Parathyroid adenoma (tissue), 2 donors: ENCODE measurements at regions not wholly inside any gene's neighbourhood (a gene's known extent, or its start where the extent isn't known, plus 50 kb on each side); places are given as distances from the start of the nearest gene placed in this dataset.

ENCODE experiments used
- H2AFZ ChIP-seq: fragments of 300-600 bp; sonication (generic); one replicate; pipeline ENCODE4 v1.7.0; 2017; ENCODE audit warnings: antibody characterized with exemption, mild to moderate bottlenecking
- H3K27ac ChIP-seq: fragments of 300-600 bp; sonication (generic); one replicate; pipeline ENCODE4 v1.7.0; 2017
- H3K27me3 ChIP-seq: fragments of 300-600 bp; sonication (generic); one replicate; pipeline ENCODE4 v1.7.0; 2017; ENCODE audit warnings: low read length; ENCODE audit not compliant: control insufficient read depth, insufficient read depth
- H3K36me3 ChIP-seq: fragments of 300-600 bp; sonication (generic); one replicate; pipeline ENCODE4 v1.7.0; 2017; ENCODE audit warnings: low read length; ENCODE audit not compliant: control insufficient read depth, insufficient read depth
- H3K4me1 ChIP-seq: fragments of 300-600 bp; sonication (generic); one replicate; pipeline ENCODE4 v1.7.0; 2017; ENCODE audit warnings: control low read depth
- H3K4me2 ChIP-seq: fragments of 300-600 bp; sonication (generic); one replicate; pipeline ENCODE4 v1.7.0; 2017; ENCODE audit warnings: low read length
- H3K4me3 ChIP-seq: fragments of 300-600 bp; sonication (generic); one replicate; pipeline ENCODE4 v1.7.0; 2017; ENCODE audit warnings: low read depth, low read length
- H3K79me2 ChIP-seq: fragments of 300-600 bp; sonication (generic); one replicate; pipeline ENCODE4 v1.7.0; 2017; ENCODE audit warnings: control low read depth
- H3K9ac ChIP-seq: fragments of 300-600 bp; sonication (generic); one replicate; pipeline ENCODE4 v1.7.0; 2017; ENCODE audit warnings: mild to moderate bottlenecking
- H3K9me3 ChIP-seq: fragments of 300-600 bp; sonication (generic); one replicate; pipeline ENCODE4 v1.7.0; 2017; ENCODE audit warnings: low read length; ENCODE audit not compliant: control insufficient read depth
- TF ChIP-seq, protein P1 (sequence below): fragments of 300-600 bp; sonication (generic); IDR thresholded peaks from one replicate; pipeline ENCODE4 v1.7.0; 2017; ENCODE audit warnings: antibody characterized with exemption, mild to moderate bottlenecking
- donor health status: primary hyperparathyroidism.

GRCh38 chr13:106630650-106631049 is 62.7 kb upstream of the ARGLU1 start:
- H3K4me3 ChIP-seq = no peak overlapping the region
- H3K4me1 ChIP-seq = no peaks in the 10 kb centered on the region
- TF ChIP-seq, protein P1, sequence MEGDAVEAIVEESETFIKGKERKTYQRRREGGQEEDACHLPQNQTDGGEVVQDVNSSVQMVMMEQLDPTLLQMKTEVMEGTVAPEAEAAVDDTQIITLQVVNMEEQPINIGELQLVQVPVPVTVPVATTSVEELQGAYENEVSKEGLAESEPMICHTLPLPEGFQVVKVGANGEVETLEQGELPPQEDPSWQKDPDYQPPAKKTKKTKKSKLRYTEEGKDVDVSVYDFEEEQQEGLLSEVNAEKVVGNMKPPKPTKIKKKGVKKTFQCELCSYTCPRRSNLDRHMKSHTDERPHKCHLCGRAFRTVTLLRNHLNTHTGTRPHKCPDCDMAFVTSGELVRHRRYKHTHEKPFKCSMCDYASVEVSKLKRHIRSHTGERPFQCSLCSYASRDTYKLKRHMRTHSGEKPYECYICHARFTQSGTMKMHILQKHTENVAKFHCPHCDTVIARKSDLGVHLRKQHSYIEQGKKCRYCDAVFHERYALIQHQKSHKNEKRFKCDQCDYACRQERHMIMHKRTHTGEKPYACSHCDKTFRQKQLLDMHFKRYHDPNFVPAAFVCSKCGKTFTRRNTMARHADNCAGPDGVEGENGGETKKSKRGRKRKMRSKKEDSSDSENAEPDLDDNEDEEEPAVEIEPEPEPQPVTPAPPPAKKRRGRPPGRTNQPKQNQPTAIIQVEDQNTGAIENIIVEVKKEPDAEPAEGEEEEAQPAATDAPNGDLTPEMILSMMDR = no peak
- H3K27ac ChIP-seq = no peak overlapping the region
- H3K36me3 ChIP-seq = no peaks in the 10 kb centered on the region
- no peak overlapping the region for H3K9ac ChIP-seq
- H2AFZ ChIP-seq = no peak overlapping the region
- H3K4me2 ChIP-seq = no peak overlapping the region
- no peaks in the 10 kb centered on the region for H3K27me3 ChIP-seq
- no peaks in the 10 kb centered on the region for H3K9me3 ChIP-seq
- no peaks in the 10 kb centered on the region for H3K79me2 ChIP-seq

DNA sequence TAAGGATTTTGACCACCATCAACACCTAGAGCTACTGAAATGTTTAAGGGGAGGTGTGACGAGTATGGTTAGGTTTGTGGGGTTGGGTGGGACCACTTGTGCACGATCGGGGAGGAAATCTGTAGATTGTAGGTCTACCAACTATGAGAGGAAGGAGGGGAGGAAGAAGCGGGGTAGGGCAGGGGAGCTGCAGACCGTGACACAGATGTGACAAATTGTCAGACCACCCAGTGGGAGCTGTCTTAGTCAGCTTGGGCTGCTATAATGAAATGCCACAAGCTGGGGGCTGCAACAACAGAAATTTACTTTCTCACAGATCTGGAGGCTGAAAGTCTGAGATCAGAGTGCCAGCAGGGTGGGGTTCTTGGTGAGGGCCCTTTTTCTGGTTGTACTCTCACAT is 62.2 kb upstream of the ARGLU1 start:
- TF ChIP-seq, protein P1 = no peak
- H3K36me3 ChIP-seq = no peaks in the 10 kb centered on the region
- H3K27me3 ChIP-seq = no peaks in the 10 kb centered on the region
- H3K4me1 ChIP-seq = no peaks in the 10 kb centered on the region
- H3K27ac ChIP-seq = no peak overlapping the region
- no peak overlapping the region for H2AFZ ChIP-seq
- no peaks in the 10 kb centered on the region for H3K9me3 ChIP-seq
- no peaks in the 10 kb centered on the region for H3K79me2 ChIP-seq
- H3K9ac ChIP-seq = no peak overlapping the region
- H3K4me2 ChIP-seq = no peak overlapping the region
- H3K4me3 ChIP-seq = no peak overlapping the region

GRCh38 chr13:106628936-106629659 is 61.2 kb upstream of the ARGLU1 start:
- TF ChIP-seq, protein P1 = no peak
- Histone ChIP-seq H3K27me3 (no peaks in the 10 kb centered on the region), H3K4me2 (no peak overlapping the region), H3K36me3 (no peaks in the 10 kb centered on the region), H3K27ac (no peak overlapping the region), H3K4me3 (no peak overlapping the region), H3K79me2 (no peaks in the 10 kb centered on the region), H3K9me3 (no peaks in the 10 kb centered on the region), H3K9ac (no peak overlapping the region), H3K4me1 (no peaks in the 10 kb centered on the region), H2AFZ (no peak overlapping the region)

DNA sequence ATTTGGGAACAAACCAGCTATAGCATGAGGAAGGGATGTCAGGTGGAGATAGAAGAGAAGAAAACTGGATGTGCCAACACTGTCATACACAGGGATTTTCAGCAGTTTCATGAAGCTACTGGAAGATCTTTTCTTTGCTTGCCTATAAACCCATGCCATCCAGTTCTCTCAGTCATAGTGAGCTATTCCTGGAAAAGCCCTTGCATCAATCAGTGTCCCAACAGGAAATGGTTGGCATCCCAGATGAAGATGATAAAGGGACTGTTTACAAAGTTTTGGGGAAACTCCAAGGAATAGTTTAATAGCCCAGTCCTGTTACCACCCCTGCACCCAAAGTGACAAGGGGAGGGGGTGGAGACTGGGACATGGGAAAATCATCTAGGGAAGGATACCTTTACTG is 58.5 kb upstream of the ARGLU1 start:
- TF ChIP-seq, protein P1 = no peak
- Histone ChIP-seq H3K9ac (no peak overlapping the region), H3K4me2 (no peak overlapping the region), H3K4me3 (no peak overlapping the region), H2AFZ (no peak overlapping the region), H3K27ac (no peak overlapping the region), H3K4me1 (no peaks in the 10 kb centered on the region), H3K79me2 (no peaks in the 10 kb centered on the region), H3K36me3 (no peaks in the 10 kb centered on the region), H3K27me3 (no peaks in the 10 kb centered on the region), H3K9me3 (no peaks in the 10 kb centered on the region)

DNA sequence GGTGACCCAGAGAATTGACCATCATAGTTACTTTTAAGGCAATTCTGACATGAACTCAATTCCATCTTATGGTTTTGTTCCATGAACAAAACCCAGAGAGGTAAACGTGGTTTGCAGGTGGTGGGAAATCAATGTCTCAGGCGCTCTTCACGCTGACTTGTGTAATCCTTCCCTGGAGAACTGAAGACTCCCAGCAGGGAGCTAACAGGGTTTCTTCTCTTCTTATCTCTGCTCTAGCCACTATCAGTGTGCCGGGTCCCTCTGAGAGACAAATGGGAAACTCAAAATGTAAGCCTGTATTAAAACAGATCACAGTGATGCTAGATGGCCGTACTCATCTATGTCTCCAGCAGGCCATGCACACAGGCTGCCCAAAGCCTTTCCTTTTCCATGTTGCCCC is 57.6 kb upstream of the ARGLU1 start:
- no peaks in the 10 kb centered on the region for H3K9me3 ChIP-seq
- TF ChIP-seq, protein P1 = no peak
- H3K27ac ChIP-seq = no peak overlapping the region
- no peak overlapping the region for H3K9ac ChIP-seq
- no peaks in the 10 kb centered on the region for H3K79me2 ChIP-seq
- H3K36me3 ChIP-seq = no peaks in the 10 kb centered on the region
- H2AFZ ChIP-seq = no peak overlapping the region
- H3K4me2 ChIP-seq = no peak overlapping the region
- no peak overlapping the region for H3K4me3 ChIP-seq
- H3K4me1 ChIP-seq = no peaks in the 10 kb centered on the region
- H3K27me3 ChIP-seq = no peaks in the 10 kb centered on the region
